Liver (tissue), 3 donors: ENCODE measurements at regions not wholly inside any gene's neighbourhood (a gene's known extent, or its start where the extent isn't known, plus 50 kb on each side); places are given as distances from the start of the nearest gene placed in this dataset.

Experiments used
- SP1 ChIP-seq: IDR thresholded peaks from 2 replicates; pipeline ENCODE4 v1.6.1; 2018; ENCODE audit warnings: antibody characterized with exemption, mild to moderate bottlenecking
- TAF1 ChIP-seq: conservative IDR thresholded peaks from 2 replicates; pipeline ENCODE4 v1.6.1; 2016; ENCODE audit warnings: antibody characterized with exemption, mild to moderate bottlenecking
- YY1 ChIP-seq: IDR thresholded peaks from 2 replicates; pipeline ENCODE4 v1.6.1; 2016; ENCODE audit warnings: antibody characterized with exemption, mild to moderate bottlenecking
- TF ChIP-seq, protein P1 (sequence below): fragments of 150-350 bp; IDR thresholded peaks from 2 replicates; pipeline ENCODE4 v1.5.1; 2017; ENCODE audit warnings: improper control_type of control experiment, low read depth, low read length; ENCODE audit not compliant: missing input control
- TF ChIP-seq, protein P2 (sequence below): IDR thresholded peaks from 2 replicates; pipeline ENCODE4 v1.6.1; 2016; ENCODE audit warnings: antibody characterized with exemption
- donor health status: healthy.
- donor health status: healthy.

DNA sequence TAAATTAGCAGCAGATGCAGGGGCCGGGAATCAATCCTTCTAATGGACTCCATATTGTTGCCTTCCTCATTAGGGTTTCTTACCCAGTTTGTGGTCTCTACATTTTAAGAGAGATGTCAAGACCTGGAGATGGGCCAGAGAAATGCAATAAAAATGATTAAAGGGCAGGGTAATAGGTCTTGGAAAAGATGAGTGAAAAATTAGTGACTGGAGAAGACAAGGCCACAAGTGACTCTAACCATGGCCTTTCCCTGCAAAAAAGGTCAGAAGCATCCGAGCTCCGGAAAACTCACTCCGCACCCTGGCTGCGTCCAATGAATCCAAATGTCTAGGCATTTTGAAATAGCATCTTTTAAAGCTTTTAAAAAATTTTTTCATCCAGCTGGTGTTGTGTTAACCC is 152.8 kb downstream of the ARRDC4 start:
- TF ChIP-seq, protein P1, sequence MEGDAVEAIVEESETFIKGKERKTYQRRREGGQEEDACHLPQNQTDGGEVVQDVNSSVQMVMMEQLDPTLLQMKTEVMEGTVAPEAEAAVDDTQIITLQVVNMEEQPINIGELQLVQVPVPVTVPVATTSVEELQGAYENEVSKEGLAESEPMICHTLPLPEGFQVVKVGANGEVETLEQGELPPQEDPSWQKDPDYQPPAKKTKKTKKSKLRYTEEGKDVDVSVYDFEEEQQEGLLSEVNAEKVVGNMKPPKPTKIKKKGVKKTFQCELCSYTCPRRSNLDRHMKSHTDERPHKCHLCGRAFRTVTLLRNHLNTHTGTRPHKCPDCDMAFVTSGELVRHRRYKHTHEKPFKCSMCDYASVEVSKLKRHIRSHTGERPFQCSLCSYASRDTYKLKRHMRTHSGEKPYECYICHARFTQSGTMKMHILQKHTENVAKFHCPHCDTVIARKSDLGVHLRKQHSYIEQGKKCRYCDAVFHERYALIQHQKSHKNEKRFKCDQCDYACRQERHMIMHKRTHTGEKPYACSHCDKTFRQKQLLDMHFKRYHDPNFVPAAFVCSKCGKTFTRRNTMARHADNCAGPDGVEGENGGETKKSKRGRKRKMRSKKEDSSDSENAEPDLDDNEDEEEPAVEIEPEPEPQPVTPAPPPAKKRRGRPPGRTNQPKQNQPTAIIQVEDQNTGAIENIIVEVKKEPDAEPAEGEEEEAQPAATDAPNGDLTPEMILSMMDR = no peak
- TF ChIP-seq YY1 = no peak
- no peak for TF ChIP-seq SP1
- TF ChIP-seq, protein P2, sequence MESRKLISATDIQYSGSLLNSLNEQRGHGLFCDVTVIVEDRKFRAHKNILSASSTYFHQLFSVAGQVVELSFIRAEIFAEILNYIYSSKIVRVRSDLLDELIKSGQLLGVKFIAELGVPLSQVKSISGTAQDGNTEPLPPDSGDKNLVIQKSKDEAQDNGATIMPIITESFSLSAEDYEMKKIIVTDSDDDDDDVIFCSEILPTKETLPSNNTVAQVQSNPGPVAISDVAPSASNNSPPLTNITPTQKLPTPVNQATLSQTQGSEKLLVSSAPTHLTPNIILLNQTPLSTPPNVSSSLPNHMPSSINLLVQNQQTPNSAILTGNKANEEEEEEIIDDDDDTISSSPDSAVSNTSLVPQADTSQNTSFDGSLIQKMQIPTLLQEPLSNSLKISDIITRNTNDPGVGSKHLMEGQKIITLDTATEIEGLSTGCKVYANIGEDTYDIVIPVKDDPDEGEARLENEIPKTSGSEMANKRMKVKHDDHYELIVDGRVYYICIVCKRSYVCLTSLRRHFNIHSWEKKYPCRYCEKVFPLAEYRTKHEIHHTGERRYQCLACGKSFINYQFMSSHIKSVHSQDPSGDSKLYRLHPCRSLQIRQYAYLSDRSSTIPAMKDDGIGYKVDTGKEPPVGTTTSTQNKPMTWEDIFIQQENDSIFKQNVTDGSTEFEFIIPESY = no peak
- TF ChIP-seq TAF1 = no peak
